Mucosa of gallbladder (tissue), 1 donor: ENCODE measurements at regions not wholly inside any gene's neighbourhood (a gene's known extent, or its start where the extent isn't known, plus 50 kb on each side); places are given as distances from the start of the nearest gene placed in this dataset.

Experiments
- DNase-seq: peaks from one replicate; pipeline ENCODE4 v3.0.0-alpha.2; 2020; ENCODE audit warnings: low spot score
- donor health status: DM: no; HTN: no; CAD: no.

DNA sequence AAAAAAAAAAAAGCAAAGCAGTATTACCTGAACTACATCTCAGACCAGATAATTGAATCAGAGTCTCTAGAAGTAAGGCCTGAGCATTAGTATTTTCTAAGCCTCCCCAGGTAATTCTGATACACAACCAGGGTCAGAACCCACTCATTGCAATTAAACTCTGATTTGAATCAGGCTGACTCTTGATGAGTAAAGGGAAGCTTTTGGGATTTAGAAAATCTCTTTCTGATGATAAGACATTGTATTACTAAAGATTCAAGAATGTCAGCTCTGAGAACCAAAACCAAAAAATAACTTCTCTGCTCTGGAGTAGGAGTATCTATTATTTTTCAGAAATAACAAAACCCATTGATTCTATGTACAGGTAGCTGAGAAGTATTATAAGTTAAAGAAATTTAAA lies 100.1 kb upstream of the COL21A1 start:
- DNase-seq, result no peak

DNA sequence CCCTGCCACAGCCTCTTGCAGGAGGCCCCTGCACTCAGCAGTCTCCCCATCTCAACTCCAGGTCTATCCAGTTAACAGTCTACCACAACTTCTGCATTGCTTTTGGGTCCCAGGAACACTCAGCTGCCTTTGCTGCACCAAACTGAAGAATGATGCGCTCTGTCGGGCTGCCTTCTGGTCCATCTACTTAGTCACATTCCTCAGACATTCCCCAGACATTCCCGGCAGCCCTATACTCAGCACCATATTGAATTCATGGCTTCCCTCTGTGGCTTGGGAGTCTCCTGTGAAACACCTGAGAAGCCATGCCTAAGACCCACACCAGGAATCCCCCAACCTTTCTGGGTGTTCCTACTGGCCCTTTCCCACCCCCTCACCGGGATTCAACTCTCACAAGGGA lies 99.6 kb upstream of the COL21A1 start:
- no peak for DNase-seq

DNA sequence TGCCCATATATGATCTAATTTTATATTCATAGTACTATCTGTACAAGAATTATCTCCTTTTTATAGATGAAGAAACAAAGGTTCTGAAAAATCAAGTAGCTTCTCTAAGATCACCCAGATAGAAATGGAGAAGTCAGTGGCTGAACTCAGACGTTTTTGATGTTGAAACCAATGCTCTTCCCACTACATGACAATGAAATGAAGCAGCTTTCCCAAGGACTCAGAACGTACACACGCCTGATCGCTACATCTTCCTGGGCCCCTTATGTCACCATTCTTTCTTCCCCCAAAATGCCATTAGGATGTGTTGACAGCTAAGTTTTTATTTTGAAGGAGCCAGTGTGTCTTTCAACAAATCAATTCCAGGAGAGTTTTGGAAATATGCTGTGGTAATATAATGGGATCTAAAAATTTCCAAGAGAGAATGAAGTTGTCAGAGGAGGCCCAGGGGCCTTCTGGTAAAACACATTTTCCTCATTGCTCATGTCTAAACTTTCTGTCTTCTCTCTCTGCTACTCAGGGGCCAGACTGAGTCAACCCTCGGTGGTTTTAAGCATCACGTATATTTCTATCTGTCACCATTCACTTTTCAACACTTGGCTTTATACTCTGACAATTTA lies 98.1 kb upstream of the COL21A1 start:
- DNase-seq, result no peak

DNA sequence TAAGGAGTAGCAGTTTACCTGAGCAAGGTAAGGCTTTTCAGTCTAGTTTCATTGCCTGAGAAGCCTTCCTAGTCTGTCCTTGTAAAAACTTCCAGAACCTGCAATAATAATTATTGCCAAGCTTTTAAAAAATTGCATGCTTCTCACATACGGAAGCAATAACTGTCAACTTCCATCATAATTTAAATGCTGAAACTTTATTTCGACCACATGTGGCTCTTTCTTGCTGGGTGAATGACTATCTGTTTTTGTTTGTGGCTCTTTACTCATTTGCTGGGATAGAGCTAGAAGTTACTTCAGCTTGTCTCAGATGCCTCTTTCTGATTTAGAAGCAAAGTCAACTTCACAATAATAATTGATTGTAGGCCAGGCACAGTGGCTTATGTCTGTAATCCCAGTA lies 95.9 kb upstream of the COL21A1 start:
- no peak for DNase-seq

DNA sequence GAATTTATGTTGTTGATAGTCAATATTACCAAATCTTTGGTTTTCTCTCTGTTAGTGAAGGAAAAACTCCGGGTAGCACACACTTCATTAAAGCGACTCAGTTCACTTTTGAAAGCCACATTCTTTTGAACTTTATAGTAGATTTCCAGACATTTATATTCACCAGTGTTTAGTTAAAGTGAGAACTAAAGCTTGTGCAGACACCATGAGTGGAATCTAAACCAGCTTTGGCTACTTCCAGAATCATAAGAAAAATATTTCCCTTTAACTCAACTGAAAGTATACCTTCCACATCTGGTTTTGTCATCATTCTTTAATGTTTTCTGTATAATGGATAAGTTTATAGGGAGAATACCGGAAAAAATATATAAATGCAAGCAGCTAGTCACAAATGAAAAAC lies 92.1 kb upstream of the COL21A1 start:
- DNase-seq, result no peak

DNA sequence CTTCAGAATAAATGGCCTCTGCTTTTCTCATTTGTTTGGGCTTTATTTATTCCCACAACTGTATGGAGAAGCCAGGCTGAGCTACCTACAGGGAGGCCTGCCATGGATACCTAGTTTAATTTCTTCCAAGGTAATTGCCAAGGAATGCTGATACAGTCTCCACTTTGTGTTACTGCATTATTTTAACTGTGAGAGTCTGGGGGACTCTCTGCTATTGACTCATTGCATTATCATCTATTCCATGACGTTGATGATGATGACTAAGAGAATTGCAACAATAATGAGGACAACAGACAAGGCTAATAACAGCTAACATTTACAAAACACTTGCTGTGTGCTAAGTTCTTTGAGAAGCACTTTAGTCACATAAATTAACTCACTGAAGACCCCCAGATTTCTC lies 88.3 kb upstream of the COL21A1 start:
- no peak for DNase-seq

DNA sequence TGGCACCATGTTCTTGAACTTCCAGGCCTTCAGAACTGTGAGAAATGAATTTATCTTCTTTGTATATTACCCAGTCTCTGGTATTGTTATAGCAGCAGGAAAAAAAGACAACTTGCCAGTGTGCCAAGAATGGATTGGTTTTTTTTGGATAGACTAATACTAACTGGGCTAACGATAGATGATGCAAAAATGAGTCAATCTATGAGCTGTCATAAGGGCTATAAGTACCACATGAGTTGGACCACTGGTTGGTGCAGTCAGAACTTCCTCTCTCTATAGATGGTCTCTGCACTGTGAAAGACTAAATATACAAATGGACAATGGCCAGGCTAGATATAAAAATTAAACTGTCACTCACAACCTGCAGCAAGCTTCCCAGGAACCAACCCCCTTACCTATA lies 87.6 kb upstream of the COL21A1 start:
- DNase-seq, result no peak

DNA sequence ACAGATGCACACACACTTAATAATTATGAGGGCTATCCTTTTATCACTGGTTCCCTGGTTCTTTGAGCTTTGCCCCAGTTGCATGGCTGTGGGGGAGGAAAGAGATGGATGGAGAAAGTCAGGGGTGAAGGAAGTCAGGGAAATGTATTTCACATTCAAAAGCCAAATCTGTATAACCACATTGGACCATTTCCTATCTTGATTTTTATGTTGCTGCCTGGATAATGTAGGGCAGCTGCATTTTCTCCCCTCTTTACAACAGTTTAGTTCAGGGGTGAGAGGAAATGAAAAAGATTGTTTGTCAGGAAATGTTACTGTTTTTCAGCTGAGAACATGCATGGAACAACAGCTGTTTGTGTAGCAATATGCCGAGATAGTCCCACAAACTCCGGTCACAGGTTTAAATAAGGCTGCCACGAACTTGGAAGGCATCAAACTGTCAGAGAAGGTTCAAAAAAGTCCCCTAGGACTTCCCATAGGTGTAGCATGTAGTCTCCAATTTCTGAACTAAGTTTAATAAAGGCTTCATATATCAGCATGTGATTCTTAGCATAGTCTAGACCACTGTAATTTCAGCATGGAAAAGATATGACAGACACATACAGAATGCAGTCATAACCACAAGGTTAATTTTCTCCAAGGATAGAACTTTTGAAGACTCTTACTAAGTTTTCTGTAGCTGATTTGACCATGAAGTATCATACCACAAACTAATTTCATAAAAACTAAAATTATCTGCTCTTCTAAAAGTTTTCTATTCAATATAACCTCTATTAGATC lies 82.1 kb upstream of the COL21A1 start:
- DNase-seq, result no peak

DNA sequence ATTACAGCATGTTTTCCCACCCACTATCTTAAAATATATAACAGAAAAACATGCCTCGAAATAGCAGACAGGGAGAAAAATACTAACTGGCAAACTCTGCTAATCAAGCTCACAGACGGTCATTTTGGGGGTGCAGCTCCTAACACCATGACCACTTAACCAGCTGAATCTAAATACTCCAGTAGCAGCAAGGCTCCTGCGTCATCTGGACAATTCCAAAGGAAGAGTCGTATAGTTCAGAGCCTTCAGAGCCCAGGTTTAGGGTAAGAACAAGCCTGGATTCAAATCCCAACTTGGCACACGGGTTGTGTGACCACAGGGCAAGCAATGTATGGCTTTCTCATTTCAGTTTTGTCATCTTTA lies 81.3 kb upstream of the COL21A1 start:
- no peak for DNase-seq

DNA sequence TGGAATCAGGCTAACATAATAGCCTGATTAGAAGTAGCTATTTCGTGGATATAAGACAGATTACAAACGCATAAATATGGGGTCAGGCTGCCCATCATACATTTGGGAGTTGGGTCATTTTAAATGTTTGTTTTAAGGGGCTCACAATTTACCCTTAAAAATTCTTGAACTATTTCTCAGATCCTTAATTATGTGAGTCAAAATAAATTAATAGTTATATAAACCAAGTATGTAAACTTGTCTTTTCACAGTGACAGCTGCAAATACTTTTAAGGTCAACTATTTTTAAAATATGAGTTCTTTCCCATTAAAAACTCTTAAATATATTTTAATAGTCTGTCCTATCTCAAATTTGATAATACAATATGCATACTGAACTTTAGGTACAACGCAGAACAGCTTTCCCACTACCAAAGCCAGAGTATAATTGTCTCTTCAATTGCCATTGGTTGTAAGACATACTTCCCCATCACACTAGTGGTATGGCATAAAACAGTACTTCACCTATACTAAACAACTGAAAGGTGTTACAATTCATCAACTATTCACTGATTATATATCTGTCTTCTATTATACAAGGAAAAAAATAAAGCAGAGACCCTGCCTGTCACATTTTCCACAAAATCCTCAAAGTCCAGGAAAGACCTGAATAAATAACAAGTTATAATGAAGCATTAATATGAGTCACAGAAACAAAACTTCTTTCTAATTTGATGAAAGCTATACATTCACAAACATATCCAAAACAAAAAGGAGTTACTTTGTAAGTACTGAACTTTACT lies 80.8 kb upstream of the COL21A1 start:
- no peak for DNase-seq

DNA sequence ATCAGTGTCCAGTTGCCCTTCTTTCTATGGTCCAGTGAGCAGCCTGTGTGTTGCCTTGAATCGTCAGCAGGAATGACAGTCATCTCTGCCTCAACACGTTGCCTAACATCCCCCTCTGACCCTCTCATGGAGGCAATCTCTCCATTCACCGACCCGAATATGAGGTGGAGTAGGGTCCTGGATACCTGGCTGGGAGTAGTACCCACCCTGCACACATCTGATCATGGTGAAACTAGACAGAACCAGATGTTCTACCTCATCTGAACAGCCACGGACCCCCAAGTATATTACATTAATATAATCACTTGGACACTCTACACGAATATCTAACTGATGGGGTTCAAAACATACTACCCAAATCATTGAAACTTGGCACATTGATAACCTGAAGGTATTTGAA lies 77.0 kb upstream of the COL21A1 start:
- no peak for DNase-seq

DNA sequence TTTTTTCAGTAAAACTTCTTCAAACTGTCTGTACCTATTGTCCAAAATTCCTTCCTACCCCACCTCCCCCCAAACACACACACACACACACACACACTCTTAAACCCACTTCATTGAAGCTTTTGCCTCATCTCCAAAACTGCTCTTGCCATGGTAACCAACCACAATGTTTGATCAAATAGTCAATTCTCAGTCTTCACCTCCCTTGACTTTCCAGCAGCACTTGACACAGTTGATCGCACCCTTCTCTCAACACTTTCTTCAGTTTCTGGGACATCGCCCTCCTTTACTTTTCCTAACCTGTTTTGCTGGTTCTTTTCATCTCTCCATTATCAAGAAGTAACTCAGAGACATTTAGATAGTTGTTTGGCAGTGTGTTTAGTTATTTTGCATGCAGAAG lies 71.5 kb upstream of the COL21A1 start:
- DNase-seq, result no peak

DNA sequence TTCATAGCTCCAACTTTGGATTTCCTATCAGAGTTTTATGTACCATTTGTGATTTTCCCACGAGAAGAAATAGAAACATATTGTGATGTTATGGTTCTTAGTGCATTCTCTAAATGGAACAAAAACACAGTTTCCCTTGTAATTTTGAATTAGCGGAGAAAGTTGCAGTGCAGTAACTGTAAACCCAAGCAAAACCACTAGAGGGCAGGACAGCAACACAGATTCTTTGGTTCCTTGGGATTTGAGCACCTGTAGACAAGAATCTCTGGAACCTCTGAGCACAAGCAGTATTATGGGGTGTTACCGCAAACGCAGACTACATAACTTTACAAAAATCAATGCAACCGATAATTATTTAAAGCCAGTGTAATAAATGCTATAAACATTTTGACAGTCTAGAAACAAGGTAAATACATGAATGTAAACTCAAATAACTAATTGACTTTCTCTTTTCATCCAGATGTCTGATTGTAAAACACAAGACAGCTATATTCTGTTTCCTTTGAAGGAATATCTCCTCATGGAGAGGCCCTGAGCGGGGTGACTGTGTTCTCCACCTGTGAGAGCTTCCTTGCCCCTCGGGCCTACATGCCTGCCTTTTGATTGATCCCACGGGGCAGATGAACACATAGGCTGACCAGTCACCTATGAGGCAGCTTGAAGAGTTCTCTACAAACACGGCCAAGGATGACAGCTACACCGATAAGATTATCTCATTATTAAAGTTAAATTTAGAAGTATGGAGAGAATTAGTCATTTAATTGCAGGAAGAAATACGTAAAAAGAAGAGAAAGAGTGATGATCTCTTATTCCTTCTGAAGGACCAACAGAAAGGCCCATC lies 67.5 kb upstream of the COL21A1 start:
- DNase-seq, result no peak

DNA sequence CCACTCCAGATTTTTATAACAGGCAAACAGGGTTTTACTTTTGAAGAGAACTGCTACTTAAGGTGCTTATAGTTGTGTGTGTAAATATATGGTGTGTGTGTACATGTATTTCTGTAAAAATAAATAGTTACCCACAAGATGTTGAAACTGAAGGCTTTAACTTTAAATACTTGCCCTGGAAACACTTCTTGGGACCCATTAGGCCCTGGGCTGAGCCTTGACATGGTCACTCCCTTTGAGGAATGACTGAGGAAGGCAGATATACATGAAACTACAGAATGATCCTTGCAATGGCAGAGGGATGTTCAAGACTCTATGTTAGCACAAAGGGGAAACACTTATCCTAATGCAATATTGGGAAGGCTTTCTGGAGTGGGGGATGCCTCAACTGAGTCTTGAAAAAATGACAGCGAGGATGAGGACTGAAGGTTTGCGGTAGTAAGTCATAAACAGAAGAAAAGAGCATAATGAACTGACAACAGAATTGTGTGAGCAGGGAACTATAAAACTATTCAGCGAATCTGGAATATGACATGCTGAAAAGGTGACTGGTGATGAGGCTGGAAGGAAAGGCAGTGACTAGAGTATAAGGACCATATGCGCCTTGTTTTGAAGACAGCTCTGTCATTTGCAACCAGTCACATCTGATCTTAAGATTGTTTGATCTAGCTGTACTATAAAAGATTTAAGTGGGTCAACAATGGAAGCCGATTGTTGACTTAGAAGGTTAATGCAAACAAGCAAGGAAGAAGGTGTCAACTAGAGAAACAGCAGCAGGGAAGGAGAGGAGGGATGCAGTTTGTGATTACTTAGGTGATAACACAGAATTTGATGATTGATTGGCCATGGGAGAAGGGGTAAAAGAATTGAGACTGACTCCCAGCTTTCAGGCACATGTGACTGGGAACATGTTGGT lies 64.4 kb upstream of the COL21A1 start:
- DNase-seq, result no peak

DNA sequence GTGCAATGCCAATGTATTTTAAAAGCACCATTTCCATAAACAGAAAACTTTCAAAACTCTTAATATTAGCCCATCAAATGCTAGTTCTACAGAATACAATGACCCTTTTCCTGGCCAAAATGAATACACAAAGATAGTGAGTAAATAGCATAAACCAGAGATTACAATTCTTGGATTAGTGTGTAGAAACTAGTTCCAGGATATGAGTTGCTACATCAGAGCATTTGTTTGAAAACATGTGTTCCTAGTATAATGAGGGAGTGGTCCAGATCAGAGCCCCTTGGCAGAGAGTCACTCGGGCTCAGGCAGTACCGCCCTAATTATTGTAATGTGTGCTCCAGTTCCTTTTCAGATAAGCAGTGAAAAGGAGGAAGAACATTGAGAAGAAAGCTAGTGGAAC lies 63.7 kb upstream of the COL21A1 start:
- DNase-seq, result no peak

DNA sequence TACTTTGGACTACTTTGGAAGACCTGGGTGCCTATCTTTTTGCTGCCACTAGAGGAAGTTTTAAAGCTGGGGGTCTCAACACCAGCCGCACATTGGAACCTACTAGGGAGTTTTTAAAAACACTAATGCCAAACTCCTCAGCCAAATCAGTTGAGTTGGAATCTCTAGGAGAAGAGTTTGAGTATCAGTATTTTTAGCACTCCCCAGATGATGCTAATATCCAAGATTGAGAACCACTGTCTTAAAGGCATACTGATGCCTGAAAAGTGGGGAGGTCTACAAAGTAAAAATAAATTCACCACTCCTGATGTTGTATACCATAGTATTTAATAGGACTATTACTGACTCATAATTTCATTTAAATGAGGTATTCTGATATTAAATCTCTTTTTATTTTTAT lies 62.9 kb upstream of the COL21A1 start:
- DNase-seq, result no peak

DNA sequence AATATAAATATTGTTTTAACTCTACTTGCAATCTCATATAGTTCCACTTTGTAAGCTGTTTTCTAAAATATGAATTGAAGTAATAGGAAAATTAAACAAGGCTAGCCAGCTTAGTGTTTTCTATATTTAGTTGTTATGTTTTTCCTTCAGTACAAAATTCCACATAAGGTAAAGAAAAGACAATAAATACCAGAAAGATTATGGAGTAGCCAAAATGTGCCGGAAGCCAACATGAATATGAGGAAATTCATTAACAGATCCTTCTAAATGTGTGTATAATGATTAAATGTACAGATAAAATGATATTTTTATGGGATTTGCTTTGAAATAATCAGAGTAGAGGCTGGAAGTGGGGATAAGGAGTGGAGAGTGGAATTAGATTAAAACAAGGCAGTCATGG lies 52.5 kb upstream of the COL21A1 start:
- no peak for DNase-seq

DNA sequence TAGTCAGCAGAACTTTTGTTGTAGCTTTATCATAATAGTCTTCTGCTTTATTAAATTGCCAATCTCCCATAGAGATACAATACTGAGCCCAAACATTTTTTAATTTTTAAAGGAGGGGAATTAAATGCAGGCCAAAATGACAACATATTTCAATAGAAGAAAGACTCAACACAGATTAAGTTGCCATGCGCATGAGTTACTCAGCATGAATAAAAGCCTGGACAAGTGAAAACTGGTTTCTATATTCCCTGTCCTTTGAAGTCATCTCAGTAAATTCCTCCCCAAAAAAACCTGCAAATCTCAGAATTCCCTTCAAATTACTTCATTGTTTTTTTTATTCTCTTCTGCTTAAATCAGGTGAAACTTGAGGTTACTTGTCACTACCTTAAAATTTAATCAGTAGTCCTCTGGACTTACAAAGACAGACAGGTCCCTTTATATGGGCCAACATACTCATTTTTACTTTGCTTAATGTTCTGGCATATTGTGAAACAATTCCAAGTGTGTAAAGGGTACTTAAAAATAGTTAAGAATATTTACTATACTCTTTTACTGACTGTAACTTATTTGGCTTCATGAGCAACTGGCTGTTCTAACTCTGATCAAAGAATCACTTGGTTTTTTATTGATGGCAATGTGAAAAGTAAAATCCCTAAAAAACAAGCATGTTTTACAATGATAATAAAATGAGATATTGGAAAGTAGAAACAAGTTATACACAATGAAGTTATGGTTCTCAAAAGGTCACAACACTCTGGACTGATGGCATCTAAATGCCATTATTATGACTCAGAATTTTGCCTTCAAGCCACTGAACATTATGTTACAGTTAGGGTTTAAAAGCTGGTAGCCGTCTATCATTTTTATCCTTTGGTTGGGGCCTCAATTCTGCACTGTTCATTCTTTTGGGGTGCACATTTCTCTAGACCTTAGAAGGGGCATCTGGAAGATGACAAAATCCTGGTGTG lies 49.9 kb upstream of the COL21A1 start:
- no peak for DNase-seq
